Left renal cortex interstitium (tissue), 4 donors: ENCODE measurements at regions not wholly inside any gene's neighbourhood (a gene's known extent, or its start where the extent isn't known, plus 50 kb on each side); places are given as distances from the start of the nearest gene placed in this dataset.
"Not testable (repeated sequence)": the region's sequence is repeated elsewhere in the genome, so short reads cannot be mapped to it uniquely, and the experiment has no call there.

Source experiments
- DNase-seq, 4 donors: peaks; one replicate each; pipeline ENCODE4 v3.0.0-alpha.2; 2013; ENCODE audit warnings: low read depth in 4 of 4, low spot score in 2 of 4, missing footprints in 1 of 4

DNA sequence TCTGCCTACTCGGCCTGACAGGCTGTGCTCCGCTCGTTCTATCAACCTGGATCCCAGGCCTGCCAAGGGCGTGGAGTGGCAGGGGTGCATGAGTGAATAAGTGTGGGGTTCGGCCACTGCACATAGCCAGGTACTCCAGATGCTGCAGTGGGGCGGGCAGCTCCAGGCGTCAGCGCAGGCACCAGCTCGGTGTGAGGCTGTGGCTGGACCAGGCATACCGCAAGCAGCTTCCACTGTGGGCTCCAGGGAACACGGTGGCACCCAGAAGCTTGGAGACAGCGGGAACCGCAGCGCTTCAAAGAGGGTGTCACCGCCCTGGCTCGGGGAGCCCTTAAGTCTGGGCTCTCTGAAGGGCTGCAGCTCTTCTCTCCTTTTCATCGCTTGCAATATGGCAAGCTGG is 1630.2 kb downstream of the OLFM4 start:
- no peak for DNase-seq

GRCh38 chr13:54660277-54660676 is 1631.7 kb downstream of the OLFM4 start:
- DNase-seq, result no peak

DNA sequence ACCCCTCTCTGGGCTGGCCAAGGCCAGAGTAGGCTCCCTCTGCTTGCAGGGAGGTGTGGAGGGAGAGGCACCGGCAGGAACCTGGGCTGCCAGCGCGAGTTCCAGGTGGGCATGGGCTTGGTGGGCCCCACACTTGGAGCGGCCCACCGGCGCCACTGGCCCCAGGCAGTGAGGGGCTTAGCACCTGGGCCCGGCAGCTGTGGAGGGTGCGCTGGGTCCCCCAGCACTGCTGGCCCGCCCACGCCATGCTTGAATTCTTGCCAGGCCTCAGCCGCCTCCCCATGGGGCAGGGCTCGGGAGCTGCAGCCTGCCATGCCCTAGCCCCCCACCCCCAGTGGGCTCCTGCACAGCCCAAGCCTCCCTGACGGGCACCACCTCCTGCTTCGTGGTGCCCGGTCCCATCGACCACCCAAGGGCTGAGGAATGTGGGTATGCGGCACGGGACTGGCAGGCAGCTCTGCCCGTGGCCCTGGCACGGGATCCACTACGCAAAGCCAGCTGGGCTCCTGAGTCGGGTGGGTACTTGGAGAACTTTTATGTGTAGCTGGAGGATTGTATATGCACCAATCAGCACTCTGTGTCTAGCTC is 1648.0 kb downstream of the OLFM4 start:
- no peak for DNase-seq

DNA sequence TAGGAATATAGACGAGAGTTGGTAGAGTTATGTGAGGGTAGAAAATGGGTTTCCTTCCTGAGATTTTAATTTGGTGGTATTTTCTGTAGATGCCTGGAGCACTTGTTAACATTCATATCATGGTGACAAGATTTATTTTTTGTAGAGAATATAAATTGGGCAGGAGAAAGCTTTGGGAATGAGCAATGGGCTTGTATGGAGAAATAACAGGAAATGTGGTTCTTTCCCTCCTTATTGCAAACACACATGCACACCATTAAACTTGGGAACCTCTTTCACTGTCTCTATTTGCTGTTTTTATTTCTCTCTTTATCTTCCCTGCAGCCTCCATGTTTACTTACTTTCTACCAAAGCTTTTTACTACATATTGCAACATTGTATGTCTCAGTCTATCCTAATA is 1653.6 kb downstream of the OLFM4 start:
- no peak for DNase-seq

DNA sequence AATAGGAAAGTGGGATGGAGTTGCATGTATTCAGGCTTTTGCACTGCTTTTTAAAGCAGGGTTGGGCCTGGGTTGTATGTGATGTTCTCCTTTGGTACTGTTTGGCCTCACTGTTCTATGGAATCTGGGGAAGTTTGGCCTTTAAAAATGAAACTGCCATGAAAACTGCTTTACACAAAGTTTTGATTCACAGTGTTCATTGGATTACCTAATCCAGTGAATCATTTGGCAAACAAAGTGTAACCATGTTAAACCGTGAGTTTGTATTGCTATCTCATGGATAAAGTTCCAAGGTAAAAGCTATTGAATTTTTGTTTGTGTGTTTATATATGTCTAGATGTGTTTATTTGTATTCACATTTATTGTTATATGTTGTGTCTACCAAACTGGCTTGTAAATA is 1658.6 kb downstream of the OLFM4 start:
- DNase-seq, result no peak

DNA sequence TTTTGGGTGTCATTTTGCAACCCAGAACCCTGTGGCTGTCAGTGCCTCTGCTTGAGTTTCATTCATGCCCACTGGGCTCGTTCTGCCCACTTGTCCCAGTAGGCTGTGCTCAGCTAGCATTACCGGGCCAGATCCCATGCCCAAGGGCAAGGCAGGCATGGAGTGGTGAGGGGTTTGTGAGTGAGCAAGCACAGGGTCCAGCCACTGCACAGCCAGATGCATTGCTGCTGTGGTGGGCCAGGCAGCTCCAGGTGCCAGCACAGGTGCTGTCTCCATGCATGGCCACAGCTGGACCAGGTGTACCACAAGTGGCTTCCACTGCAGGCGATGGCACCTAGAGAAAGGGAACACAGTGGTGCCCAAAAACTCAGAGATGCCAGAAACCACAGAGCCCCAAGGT is 1671.2 kb downstream of the OLFM4 start:
- no peak for DNase-seq

DNA sequence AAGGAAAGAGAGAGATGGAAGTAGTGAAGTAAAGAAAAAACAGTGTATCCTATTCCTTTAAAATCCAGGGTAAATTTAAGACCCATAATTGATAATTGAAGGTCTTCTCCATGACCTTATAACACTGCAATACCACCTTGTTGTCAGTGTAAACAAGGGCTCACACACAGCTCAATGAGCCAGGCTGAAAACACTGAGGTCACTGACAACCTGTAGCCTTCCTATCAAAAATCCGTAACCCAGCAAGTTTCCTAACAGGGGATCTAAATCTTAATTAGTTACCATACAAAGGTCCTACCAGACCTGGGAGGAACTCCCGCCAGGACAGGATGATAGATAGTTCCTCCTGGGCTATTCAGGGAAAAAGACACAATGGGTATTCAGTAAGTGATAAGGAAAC is 1677.1 kb downstream of the OLFM4 start:
- no peak for DNase-seq

DNA sequence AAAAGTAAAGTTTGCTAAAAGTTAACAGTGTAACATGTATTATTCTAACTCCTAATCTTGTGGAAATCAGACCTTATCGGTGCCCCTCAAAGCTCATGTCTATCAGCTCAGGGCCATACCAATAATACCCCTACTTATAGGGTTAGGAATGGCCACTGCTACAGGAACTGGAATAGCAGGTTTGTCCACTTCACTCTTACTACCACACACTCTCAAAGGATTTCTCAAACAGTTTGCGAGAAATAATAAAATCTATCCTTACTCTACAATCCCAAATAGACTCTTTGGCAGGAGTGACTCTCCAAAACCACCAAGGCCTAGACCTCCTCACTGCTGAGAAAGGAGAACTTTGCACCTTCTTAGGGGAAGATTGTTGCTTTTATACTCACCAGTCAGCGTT is 1677.7 kb downstream of the OLFM4 start:
- no peak for DNase-seq

DNA sequence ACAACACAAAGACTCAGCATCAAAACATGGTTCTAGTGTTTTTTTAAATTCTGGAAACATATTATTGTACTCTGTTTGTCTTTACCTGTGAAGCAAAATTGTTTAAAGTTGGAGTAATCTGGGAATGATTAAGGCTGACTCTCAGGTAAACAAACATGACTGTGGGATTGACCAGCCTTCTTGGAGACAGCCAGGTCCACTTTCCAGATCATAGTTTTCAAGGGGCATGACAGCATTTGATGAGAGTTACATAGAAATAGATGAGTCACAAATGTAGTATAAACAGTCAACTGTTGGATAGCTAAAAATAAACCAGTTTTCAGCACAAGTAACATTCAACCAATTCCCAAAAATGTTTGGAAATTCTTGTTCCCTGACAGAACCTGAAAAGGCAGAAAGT is 1680.9 kb downstream of the OLFM4 start:
- no peak for DNase-seq

GRCh38 chr13:54733639-54734038 is 1705.0 kb downstream of the OLFM4 start:
- no peak for DNase-seq

DNA sequence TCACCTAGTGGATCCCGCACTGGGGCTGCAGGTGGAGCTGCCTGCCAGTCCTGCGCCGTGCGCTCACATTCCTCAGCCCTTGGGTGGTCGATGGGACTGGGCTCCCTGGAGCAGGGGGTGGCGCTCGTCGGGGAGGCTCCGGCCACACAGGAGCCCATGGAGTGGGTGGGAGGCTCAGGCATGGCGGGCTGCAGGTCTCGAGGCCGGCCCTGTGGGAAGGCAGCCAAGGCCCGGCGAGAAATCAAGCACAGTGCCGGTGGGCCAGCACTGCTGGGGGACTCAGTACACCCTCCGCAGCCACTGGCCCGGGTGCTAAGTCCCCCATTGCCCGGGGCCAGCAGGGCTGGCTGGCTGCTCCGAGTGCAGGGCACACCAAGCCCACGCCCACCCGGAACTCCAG is 1708.6 kb downstream of the OLFM4 start:
- not testable (repeated sequence) for DNase-seq

DNA sequence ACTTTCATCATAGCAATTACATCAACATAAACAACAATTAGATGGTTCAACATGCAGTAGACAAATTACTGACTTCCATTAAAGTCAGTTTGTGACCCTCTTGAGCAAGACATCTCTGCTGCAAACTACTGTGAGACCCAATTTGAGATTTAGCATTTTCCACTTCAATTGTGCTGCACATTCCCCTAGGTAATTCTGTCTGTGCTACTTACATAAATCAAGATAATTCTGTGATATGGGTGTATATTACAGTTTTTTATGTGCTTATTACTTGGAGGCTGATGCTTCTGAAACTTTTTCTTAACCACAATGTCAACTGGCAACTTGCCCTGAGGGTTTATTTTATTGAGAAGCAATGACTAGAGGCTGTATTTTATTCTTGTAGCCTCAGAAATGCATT is 1714.4 kb downstream of the OLFM4 start:
- DNase-seq, result no peak

- no peak for DNase-seq
Measured at GRCh38 chr13:54744747-54745146, 1716.1 kb downstream of the OLFM4 start.

DNA sequence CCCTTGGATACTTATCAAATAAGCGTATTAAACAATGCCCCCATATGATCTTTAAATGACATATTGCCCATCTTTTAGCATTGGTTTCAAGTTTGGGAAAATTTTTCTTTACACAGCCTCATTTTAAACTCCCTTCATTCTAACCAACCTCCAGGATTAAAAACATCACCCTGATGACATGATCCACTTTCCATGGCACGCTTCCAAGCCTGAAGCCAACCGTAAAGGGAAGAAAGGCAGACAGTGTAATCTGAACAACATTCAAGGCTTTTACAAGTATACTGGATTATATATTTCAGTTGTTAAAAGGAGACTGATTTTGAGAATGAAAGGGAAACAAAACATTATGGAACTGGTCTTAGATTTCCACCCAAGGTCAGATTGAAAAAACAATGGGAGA is 1721.9 kb downstream of the OLFM4 start:
- DNase-seq, result no peak

GRCh38 chr13:54758795-54759194 is 1730.2 kb downstream of the OLFM4 start:
- DNase-seq, result no peak

DNA sequence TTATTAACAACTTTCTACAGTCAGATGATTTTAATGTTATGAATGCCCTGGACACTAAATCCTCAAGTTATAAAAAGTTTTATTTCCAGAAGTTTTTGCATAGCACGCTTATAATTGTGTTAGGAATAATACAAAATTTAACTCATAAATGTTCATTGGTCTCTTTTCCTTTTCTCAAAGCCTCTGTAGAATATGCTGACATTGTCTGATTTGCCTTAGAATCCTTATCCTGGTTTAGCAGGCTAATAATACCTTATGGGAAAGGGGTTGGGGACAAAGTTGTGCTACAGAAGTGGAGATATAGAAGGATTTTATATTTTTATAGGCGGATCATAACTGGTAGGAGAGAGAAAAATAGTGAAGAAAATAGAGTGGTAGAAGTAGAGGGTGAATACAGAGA is 1739.6 kb downstream of the OLFM4 start:
- no peak for DNase-seq

DNA sequence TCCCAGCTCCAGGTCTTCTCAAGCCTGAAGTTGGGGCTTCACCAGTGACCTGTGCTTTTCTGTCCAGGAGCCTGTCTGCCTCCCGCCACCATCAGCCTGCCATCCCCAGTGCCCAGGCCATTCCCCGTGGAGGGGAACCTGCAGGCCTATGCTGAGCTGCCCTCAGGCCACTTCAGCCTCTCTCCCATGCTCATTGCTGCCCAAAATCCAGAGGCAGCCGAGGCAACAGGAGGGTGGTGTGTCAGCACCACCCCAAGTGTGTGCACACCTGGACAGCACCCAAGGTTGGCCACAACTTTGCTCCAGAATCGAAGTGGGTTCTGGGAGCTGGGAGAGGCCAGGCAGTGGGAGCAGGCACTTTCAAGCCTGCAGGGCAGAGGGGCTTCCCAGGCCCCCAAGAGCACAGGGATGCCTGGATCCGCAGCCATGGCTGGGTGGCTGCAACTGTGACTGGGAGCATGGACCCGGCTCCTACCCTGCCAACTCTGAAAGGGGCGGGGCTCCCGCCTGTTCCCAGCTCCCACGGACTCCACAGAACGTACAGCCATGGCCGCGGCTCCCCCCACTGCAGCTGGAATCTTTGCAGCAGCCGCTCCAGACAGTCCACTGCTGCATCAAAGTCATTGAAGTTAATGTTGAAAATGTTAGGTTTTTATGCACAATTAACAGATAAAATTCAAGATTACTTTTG is 1747.0 kb downstream of the OLFM4 start:
- no peak for DNase-seq

- no peak for DNase-seq
Measured at GRCh38 chr13:54787754-54788153, 1759.1 kb downstream of the OLFM4 start.

- DNase-seq, result no peak
Measured at GRCh38 chr13:54799621-54800226, 1771.1 kb downstream of the OLFM4 start.

- no peak for DNase-seq
Measured at GRCh38 chr13:54802226-54802625, 1773.6 kb downstream of the OLFM4 start.

GRCh38 chr13:54805743-54806142 is 1777.1 kb downstream of the OLFM4 start:
- DNase-seq, result no peak

DNA sequence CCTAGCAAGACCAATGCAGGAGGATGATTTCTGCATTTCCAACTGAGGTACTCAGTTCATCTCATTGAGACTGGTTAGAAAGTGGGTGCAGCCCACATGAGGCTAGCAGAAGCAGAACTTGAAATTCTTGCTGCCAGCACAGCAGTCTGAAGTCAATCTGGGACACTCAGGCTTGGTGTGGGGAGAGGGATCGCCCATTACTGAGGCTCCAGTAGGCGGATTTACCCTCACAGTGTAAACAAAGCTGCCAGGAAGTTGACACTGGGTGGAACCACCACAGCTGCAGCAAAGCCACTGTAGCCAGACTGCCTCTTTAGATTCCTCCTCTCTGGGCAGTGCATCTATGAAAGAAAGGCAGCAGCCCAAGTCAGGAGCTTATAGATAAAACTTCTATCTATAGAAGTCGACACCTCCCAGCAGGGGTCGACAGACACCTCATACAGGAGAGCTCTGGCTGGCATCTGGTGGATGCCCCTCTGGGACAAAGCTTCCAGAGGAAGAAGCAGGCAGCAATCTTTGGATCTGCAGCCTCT is 1793.4 kb downstream of the OLFM4 start:
- not testable (repeated sequence) for DNase-seq
